ENCODE measurements at regions not wholly inside any gene's neighbourhood (a gene's known extent, or its start where the extent isn't known, plus 50 kb on each side); places are given as distances from the start of the nearest gene placed in this dataset.
"Not testable (repeated sequence)": the region's sequence is repeated elsewhere in the genome, so short reads cannot be mapped to it uniquely, and the experiment has no call there.

GRCh38 chr11:67804435-67805252 is 130.2 kb upstream of the ALDH3B2 start:
- H3K36me3 ChIP-seq (replicated peaks; ENCODE audit: control insufficient read depth, insufficient read depth, low read length); H3K27me3 ChIP-seq (ENCODE audit: control insufficient read depth, insufficient read depth, low read length); DNase-seq: not testable (repeated sequence)
- H3K4me3 ChIP-seq (ENCODE audit: insufficient read depth, low read depth, low read length), result peak overlapping the region; percentile 75

- not testable (repeated sequence) for H3K4me3 ChIP-seq (ENCODE audit: insufficient read depth, low read depth, low read length); H3K36me3 ChIP-seq (replicated peaks; ENCODE audit: control insufficient read depth, insufficient read depth, low read length); H3K27me3 ChIP-seq (ENCODE audit: control insufficient read depth, insufficient read depth, low read length); DNase-seq
These were observed 129.1 kb upstream of the ALDH3B2 start for GRCh38 chr11:67803519-67803918.

GRCh38 chr11:67803055-67803454 is 128.6 kb upstream of the ALDH3B2 start:
- not testable (repeated sequence) for DNase-seq; H3K36me3 ChIP-seq (replicated peaks; ENCODE audit: control insufficient read depth, insufficient read depth, low read length); H3K27me3 ChIP-seq (ENCODE audit: control insufficient read depth, insufficient read depth, low read length); H3K4me3 ChIP-seq (ENCODE audit: insufficient read depth, low read depth, low read length)

GRCh38 chr11:67802623-67803022 is 128.2 kb upstream of the ALDH3B2 start:
- not testable (repeated sequence) for H3K36me3 ChIP-seq (replicated peaks; ENCODE audit: control insufficient read depth, insufficient read depth, low read length); DNase-seq; H3K27me3 ChIP-seq (ENCODE audit: control insufficient read depth, insufficient read depth, low read length); H3K4me3 ChIP-seq (ENCODE audit: insufficient read depth, low read depth, low read length)

- not testable (repeated sequence) for H3K4me3 ChIP-seq (ENCODE audit: insufficient read depth, low read depth, low read length); DNase-seq; H3K27me3 ChIP-seq (ENCODE audit: control insufficient read depth, insufficient read depth, low read length); H3K36me3 ChIP-seq (replicated peaks; ENCODE audit: control insufficient read depth, insufficient read depth, low read length)
These were observed 127.0 kb upstream of the ALDH3B2 start for GRCh38 chr11:67801397-67801796.

- not testable (repeated sequence) for H3K4me3 ChIP-seq (ENCODE audit: insufficient read depth, low read depth, low read length); DNase-seq; H3K36me3 ChIP-seq (replicated peaks; ENCODE audit: control insufficient read depth, insufficient read depth, low read length); H3K27me3 ChIP-seq (ENCODE audit: control insufficient read depth, insufficient read depth, low read length)
These were observed 126.2 kb upstream of the ALDH3B2 start for GRCh38 chr11:67800591-67800990.

- not testable (repeated sequence) for H3K4me3 ChIP-seq (ENCODE audit: insufficient read depth, low read depth, low read length); H3K36me3 ChIP-seq (replicated peaks; ENCODE audit: control insufficient read depth, insufficient read depth, low read length); DNase-seq; H3K27me3 ChIP-seq (ENCODE audit: control insufficient read depth, insufficient read depth, low read length)
These were observed 125.4 kb upstream of the ALDH3B2 start for GRCh38 chr11:67799808-67800207.

GRCh38 chr11:67797726-67798521 is 123.5 kb upstream of the ALDH3B2 start:
- H3K27me3 ChIP-seq (ENCODE audit: control insufficient read depth, insufficient read depth, low read length); H3K36me3 ChIP-seq (replicated peaks; ENCODE audit: control insufficient read depth, insufficient read depth, low read length); H3K4me3 ChIP-seq (ENCODE audit: insufficient read depth, low read depth, low read length); DNase-seq: not testable (repeated sequence)

GRCh38 chr11:67795746-67796145 is 121.3 kb upstream of the ALDH3B2 start:
- no peak overlapping the region for H3K4me3 ChIP-seq (ENCODE audit: insufficient read depth, low read depth, low read length)
- H3K27me3 ChIP-seq (ENCODE audit: control insufficient read depth, insufficient read depth, low read length), result no peaks in the 10 kb centered on the region
- DNase-seq, result no peak
- no peaks in the 10 kb centered on the region for H3K36me3 ChIP-seq (replicated peaks; ENCODE audit: control insufficient read depth, insufficient read depth, low read length)

GRCh38 chr11:67793750-67794149 is 119.3 kb upstream of the ALDH3B2 start:
- not testable (repeated sequence) for H3K27me3 ChIP-seq (ENCODE audit: control insufficient read depth, insufficient read depth, low read length); H3K4me3 ChIP-seq (ENCODE audit: insufficient read depth, low read depth, low read length); H3K36me3 ChIP-seq (replicated peaks; ENCODE audit: control insufficient read depth, insufficient read depth, low read length); DNase-seq

GRCh38 chr11:67792273-67792990 is 118.0 kb upstream of the ALDH3B2 start:
- DNase-seq, result peak; percentile 47
- not testable (repeated sequence) for H3K36me3 ChIP-seq (replicated peaks; ENCODE audit: control insufficient read depth, insufficient read depth, low read length); H3K4me3 ChIP-seq (ENCODE audit: insufficient read depth, low read depth, low read length); H3K27me3 ChIP-seq (ENCODE audit: control insufficient read depth, insufficient read depth, low read length)

GRCh38 chr11:67791598-67792170 is 117.3 kb upstream of the ALDH3B2 start:
- H3K4me3 ChIP-seq (ENCODE audit: insufficient read depth, low read depth, low read length); DNase-seq: not testable (repeated sequence)

GRCh38 chr11:67788341-67788695 is 113.9 kb upstream of the ALDH3B2 start:
- not testable (repeated sequence) for H3K27me3 ChIP-seq (ENCODE audit: control insufficient read depth, insufficient read depth, low read length); H3K4me3 ChIP-seq (ENCODE audit: insufficient read depth, low read depth, low read length); H3K36me3 ChIP-seq (replicated peaks; ENCODE audit: control insufficient read depth, insufficient read depth, low read length); DNase-seq

More at GRCh38 chr11:67791598-67792170, 117.3 kb upstream of the ALDH3B2 start:
- H3K27me3 ChIP-seq (ENCODE audit: control insufficient read depth, insufficient read depth, low read length); H3K36me3 ChIP-seq (replicated peaks; ENCODE audit: control insufficient read depth, insufficient read depth, low read length): not testable (repeated sequence)

- not testable (repeated sequence) for H3K4me3 ChIP-seq (ENCODE audit: insufficient read depth, low read depth, low read length); H3K36me3 ChIP-seq (replicated peaks; ENCODE audit: control insufficient read depth, insufficient read depth, low read length); H3K27me3 ChIP-seq (ENCODE audit: control insufficient read depth, insufficient read depth, low read length)
- peak; percentile 24 for DNase-seq
These were observed 113.4 kb upstream of the ALDH3B2 start for GRCh38 chr11:67787681-67788340.
